Spleen (tissue), 11 donors: ENCODE measurements at regions not wholly inside any gene's neighbourhood (a gene's known extent, or its start where the extent isn't known, plus 50 kb on each side); places are given as distances from the start of the nearest gene placed in this dataset.
A peak's percentile ranks its signal among the peaks of the same experiment; 100 is the strongest.

Experiments used
- DNase-seq: peaks from one replicate; pipeline ENCODE4 v3.0.0-alpha.2; 2020
- H3K27ac ChIP-seq, 8 donors: fragments of 200-600 bp; sonication (generic) in 7 of 8; 1 replicate in 4 of 8; 2 replicates in 4 of 8; pipeline versions ENCODE4 v1.5.0 to v1.8.0; 2016 to 2021; ENCODE audit warnings: inconsistent platforms in 4 of 8, mild to moderate bottlenecking in 4 of 8, moderate library complexity in 1 of 8
- H3K27me3 ChIP-seq, 7 donors: fragments of 200-600 bp; sonication (generic) in 6 of 7; replicated peaks in 1 of 7; 1 replicate in 4 of 7; 2 replicates in 3 of 7; pipeline versions ENCODE4 v1.5.0 to v1.8.0; 2016 to 2021; ENCODE audit warnings: inconsistent platforms in 3 of 7, mild to moderate bottlenecking in 1 of 7
- H3K36me3 ChIP-seq, 6 donors: fragments of 200-600 bp; sonication (generic) in 5 of 6; 1 replicate in 4 of 6; 2 replicates in 2 of 6; pipeline versions ENCODE4 v1.5.0 to v1.8.0; 2016 to 2021; ENCODE audit warnings: inconsistent platforms in 2 of 6
- H3K4me1 ChIP-seq, 6 donors: fragments of 200-600 bp; sonication (generic) in 5 of 6; 1 replicate in 3 of 6; 2 replicates in 3 of 6; pipeline versions ENCODE4 v1.5.0 to v1.8.0; 2016 to 2021; ENCODE audit warnings: inconsistent platforms in 3 of 6
- H3K4me3 ChIP-seq, 8 donors: fragments of 200-600 bp; sonication (generic) in 7 of 8; 1 replicate in 4 of 8; 2 replicates in 4 of 8; pipeline versions ENCODE4 v1.5.0 to v1.8.0; 2016 to 2021; ENCODE audit warnings: inconsistent platforms in 4 of 8, mild to moderate bottlenecking in 4 of 8, moderate library complexity in 2 of 8
- H3K9me3 ChIP-seq, 8 donors: fragments of 200-600 bp; sonication (generic) in 7 of 8; 1 replicate in 4 of 8; 2 replicates in 4 of 8; pipeline versions ENCODE4 v1.5.0 to v1.8.0; 2016 to 2021; ENCODE audit warnings: inconsistent platforms in 4 of 8
- CTCF ChIP-seq, 11 experiments: fragments of 200-600 bp in 7 of 11; fragments of 450-650 bp in 4 of 11; sonication (generic) in 4 of 11; IDR thresholded peaks in 8 of 11; conservative IDR thresholded peaks in 3 of 11; 1 replicate in 7 of 11; 2 replicates in 4 of 11; pipeline versions ENCODE4 v1.4.0 to v1.8.0; 2016 to 2021; ENCODE audit warnings: antibody characterized with exemption in 11 of 11, inconsistent platforms in 4 of 11, mild to moderate bottlenecking in 1 of 11
- POLR2A ChIP-seq, 3 donors: fragments of 450-650 bp; IDR thresholded peaks; one replicate each; pipeline ENCODE4 v1.5.1; 2017; ENCODE audit warnings: antibody characterized with exemption in 3 of 3, mild to moderate bottlenecking in 1 of 3
- POLR2AphosphoS5 ChIP-seq, 3 donors: sonication (generic); formaldehyde crosslinking; IDR thresholded peaks; one replicate each; pipeline ENCODE4 v1.5.1; 2017; ENCODE audit warnings: antibody characterized with exemption in 3 of 3
- WGBS, 5 donors: extraction: QIAGEN DNeasy Blood & Tissue Kit in 3 of 5; methylation state at CpG; one replicate each; pipeline versions ENCODE4 v1.1.5 to v1.1.7; 2013 to 2018; 5-methylcytosine and 5-hydroxymethylcytosine counted together
- intact Hi-C: fragments of 100-400 bp; cut with DNase I; formaldehyde crosslinking; loops from one replicate; pipeline ENCODE4 v1.15.0; 2023; ENCODE audit warnings: low total_unique reads
- donor health status: healthy with polysubstance abuse.
- donor health status: DM: no; HTN: no; CAD: no; lungs with moderate emphysema.
- donor health status: DM: no; HTN: no; CAD: no.
- donor health status: Bipolar disorder and iron deficiency.
- donor health status: healthy.
- donor health status: DM: no; HTN: no; CAD: no.
- donor health status: DM: yes; HTN: yes; CAD: no.

DNA sequence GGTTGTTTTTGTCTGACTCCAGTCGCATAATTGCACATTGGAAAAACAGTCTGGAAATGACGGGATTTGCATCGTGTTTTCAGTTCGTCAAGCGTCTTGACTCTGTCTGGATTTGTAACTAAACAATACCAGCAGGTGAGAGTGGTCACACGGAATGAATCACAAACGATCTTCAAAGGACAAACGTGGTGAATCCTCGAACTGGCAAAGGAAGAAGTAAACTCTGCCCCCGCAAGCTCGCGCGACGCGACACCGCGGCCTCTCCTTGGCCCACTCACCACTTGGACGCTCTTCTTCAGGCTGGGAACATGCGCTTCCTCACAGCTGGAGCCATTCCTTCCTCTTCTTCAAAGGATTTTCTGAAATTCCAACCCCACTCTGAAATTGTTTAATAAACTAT lies 352.6 kb downstream of the THBS2 start:
- no peak overlapping the region for H3K4me3 ChIP-seq
- intact Hi-C loops: no loop called here
- H3K4me1 ChIP-seq: no peaks in the 10 kb centered on the region
- 91 to 95% (median 93%) methylated on average over 19 of the region's 19 CpGs for WGBS, 5 donors
- no peak for DNase-seq
- H3K27ac ChIP-seq: no peak overlapping the region
- peaks cover 0 to 6% (median 0%) of the 10 kb centered on the region in 7 donors for H3K27me3 ChIP-seq
- peaks cover 0 to 7% (median 0%) of the 10 kb centered on the region in 8 donors for H3K9me3 ChIP-seq
- TF ChIP-seq CTCF (IDR thresholded peaks at IDR 0.05 in 8 of 11, conservative IDR thresholded peaks at IDR 0.05 in 3 of 11) (no peak), POLR2AphosphoS5 (IDR thresholded peaks at IDR 0.05) (no peak), POLR2A (IDR thresholded peaks at IDR 0.05) (no peak)
- H3K36me3 ChIP-seq: no peaks in the 10 kb centered on the region

GRCh38 chr6:168896321-168896720 lies 357.3 kb downstream of the THBS2 start:
- Histone ChIP-seq H3K9me3 (peaks cover 0 to 7% (median 0%) of the 10 kb centered on the region in 8 donors), H3K27ac (no peak overlapping the region), H3K4me3 (no peak overlapping the region), H3K27me3 (peaks cover 0 to 6% (median 0%) of the 10 kb centered on the region in 7 donors), H3K4me1 (peaks cover 0 to 12% (median 10%) of the 10 kb centered on the region in 6 donors), H3K36me3 (no peaks in the 10 kb centered on the region)
- no peak for TF ChIP-seq POLR2AphosphoS5 (IDR thresholded peaks at IDR 0.05)
- no peak for TF ChIP-seq CTCF (IDR thresholded peaks at IDR 0.05 in 8 of 11, conservative IDR thresholded peaks at IDR 0.05 in 3 of 11)
- no peak for TF ChIP-seq POLR2A (IDR thresholded peaks at IDR 0.05)
- DNase-seq: no peak
- intact Hi-C loops: loop anchor here (10.0 kb wide), 1 partner anchor 1628 kb away; no protein-coding TSS in a partner anchor
- WGBS, 5 donors: 79 to 93% (median 85%) methylated on average over 9 of the region's 9 CpGs

GRCh38 chr6:168895102-168895812 lies 358.4 kb downstream of the THBS2 start:
- peak overlapping the region in 1 of 8 donors; percentile 36 for H3K27ac ChIP-seq
- WGBS, 5 donors: 35 to 39% (median 37%) methylated on average over 17 of the region's 17 CpGs
- intact Hi-C loops: loop anchor here (10.0 kb wide), 1 partner anchor 1630 kb away; no protein-coding TSS in a partner anchor
- peak overlapping the region in 2 of 8 donors; percentile 18 to 54 for H3K4me3 ChIP-seq
- peaks cover 0 to 7% (median 0%) of the 10 kb centered on the region in 8 donors for H3K9me3 ChIP-seq
- H3K4me1 ChIP-seq: peaks cover 0 to 12% (median 10%) of the 10 kb centered on the region in 6 donors
- DNase-seq: peak; percentile 91
- H3K27me3 ChIP-seq: peaks cover 0 to 6% (median 0%) of the 10 kb centered on the region in 7 donors
- H3K36me3 ChIP-seq: no peaks in the 10 kb centered on the region
- TF ChIP-seq CTCF (IDR thresholded peaks at IDR 0.05 in 8 of 11, conservative IDR thresholded peaks at IDR 0.05 in 3 of 11) (peak; percentile 61 to 94 (median 86)), POLR2AphosphoS5 (IDR thresholded peaks at IDR 0.05) (peak in 2 of 3 donors; percentile 15 to 25), POLR2A (IDR thresholded peaks at IDR 0.05) (no peak)

- 62 to 91% (median 78%) methylated on average over 3 to 5 of the region's 5 CpGs; no CpG with 5 or more reads in 1 of the 5 donors for WGBS, 5 donors
- no peak for DNase-seq
- intact Hi-C loops: loop anchor here (10.0 kb wide), 1 partner anchor 1633 kb away; no protein-coding TSS in a partner anchor
- Histone ChIP-seq H3K27ac (no peak overlapping the region), H3K4me3 (no peak overlapping the region), H3K36me3 (no peaks in the 10 kb centered on the region), H3K4me1 (peaks cover 0 to 12% (median 10%) of the 10 kb centered on the region in 6 donors), H3K27me3 (peaks cover 0 to 3% (median 0%) of the 10 kb centered on the region in 7 donors), H3K9me3 (peaks cover 0 to 7% (median 0%) of the 10 kb centered on the region in 8 donors)
- TF ChIP-seq POLR2A (IDR thresholded peaks at IDR 0.05) (no peak), CTCF (IDR thresholded peaks at IDR 0.05 in 8 of 11, conservative IDR thresholded peaks at IDR 0.05 in 3 of 11) (no peak), POLR2AphosphoS5 (IDR thresholded peaks at IDR 0.05) (no peak)
These were observed 361.6 kb downstream of the THBS2 start for GRCh38 chr6:168892031-168892430.
